ENCODE measurements at regions not wholly inside any gene's neighbourhood (a gene's known extent, or its start where the extent isn't known, plus 50 kb on each side); places are given as distances from the start of the nearest gene placed in this dataset.

GRCh38 chr3:40810813-40811212 lies 286.1 kb downstream of the ZNF621 start:
- no peaks in the 10 kb centered on the region for H3K27me3 ChIP-seq
- no peak overlapping the region for H3K4me3 ChIP-seq
- H3K4me1 ChIP-seq = no peaks in the 10 kb centered on the region
- H3K36me3 ChIP-seq = no peaks in the 10 kb centered on the region
- no peak for DNase-seq (ENCODE audit: extremely low spot score)
- peaks cover 0 to 32% (median 16%) of the 10 kb centered on the region in 4 donors for H3K9me3 ChIP-seq
- no peak overlapping the region for H3K27ac ChIP-seq (replicated peaks in 1 of 4)
- no peak for TF ChIP-seq EP300 (IDR thresholded peaks at IDR 0.05)
- TF ChIP-seq CTCF (IDR thresholded peaks at IDR 0.05) = no peak
- TF ChIP-seq POLR2AphosphoS5 (IDR thresholded peaks at IDR 0.05) = no peak
- TF ChIP-seq POLR2A (IDR thresholded peaks at IDR 0.05; ENCODE audit: low read depth) = no peak
- intact Hi-C loops (cut with DNase I) = no loop called here

- intact Hi-C loops (cut with DNase I) = no loop called here
- Histone ChIP-seq H3K27me3 (no peaks in the 10 kb centered on the region), H3K27ac (replicated peaks in 1 of 4) (no peak overlapping the region), H3K9me3 (peaks cover 0 to 6% (median 0%) of the 10 kb centered on the region in 4 donors), H3K4me1 (no peaks in the 10 kb centered on the region), H3K4me3 (no peak overlapping the region), H3K36me3 (no peaks in the 10 kb centered on the region)
- no peak for DNase-seq (ENCODE audit: extremely low spot score)
- TF ChIP-seq CTCF (IDR thresholded peaks at IDR 0.05) (no peak), POLR2A (IDR thresholded peaks at IDR 0.05; ENCODE audit: low read depth) (no peak), POLR2AphosphoS5 (IDR thresholded peaks at IDR 0.05) (no peak), EP300 (IDR thresholded peaks at IDR 0.05) (no peak)
Observed at GRCh38 chr3:40817017-40817416, 292.3 kb downstream of the ZNF621 start.

GRCh38 chr3:40821315-40821714 lies 296.6 kb downstream of the ZNF621 start:
- H3K4me1 ChIP-seq = peaks cover 0 to 7% (median 3%) of the 10 kb centered on the region in 4 donors
- TF ChIP-seq CTCF (IDR thresholded peaks at IDR 0.05) (no peak), POLR2A (IDR thresholded peaks at IDR 0.05; ENCODE audit: low read depth) (no peak), POLR2AphosphoS5 (IDR thresholded peaks at IDR 0.05) (no peak)
- H3K27me3 ChIP-seq = no peaks in the 10 kb centered on the region
- no peaks in the 10 kb centered on the region for H3K36me3 ChIP-seq
- H3K27ac ChIP-seq (replicated peaks in 1 of 4) = no peak overlapping the region
- H3K4me3 ChIP-seq = no peak overlapping the region
- intact Hi-C loops (cut with DNase I) = no loop called here
- H3K9me3 ChIP-seq = no peaks in the 10 kb centered on the region
- no peak for DNase-seq (ENCODE audit: extremely low spot score)
- 86% methylated on average over 1 of the region's 1 CpG for WGBS

GRCh38 chr3:40827226-40827625 lies 302.5 kb downstream of the ZNF621 start:
- Histone ChIP-seq H3K4me3 (no peak overlapping the region), H3K27ac (replicated peaks in 1 of 4) (no peak overlapping the region), H3K36me3 (no peaks in the 10 kb centered on the region), H3K4me1 (peaks cover 0 to 7% (median 3%) of the 10 kb centered on the region in 4 donors), H3K27me3 (no peaks in the 10 kb centered on the region), H3K9me3 (no peaks in the 10 kb centered on the region)
- TF ChIP-seq CTCF (IDR thresholded peaks at IDR 0.05) (no peak), POLR2A (IDR thresholded peaks at IDR 0.05; ENCODE audit: low read depth) (no peak), EP300 (IDR thresholded peaks at IDR 0.05) (no peak), POLR2AphosphoS5 (IDR thresholded peaks at IDR 0.05) (no peak)
- intact Hi-C loops (cut with DNase I) = no loop called here
- no peak for DNase-seq (ENCODE audit: extremely low spot score)
- 96% methylated on average over 3 of the region's 3 CpGs for WGBS

- peaks cover 0 to 7% (median 3%) of the 10 kb centered on the region in 4 donors for H3K4me1 ChIP-seq
- 74% methylated on average over 7 of the region's 8 CpGs for WGBS
- H3K36me3 ChIP-seq = no peaks in the 10 kb centered on the region
- intact Hi-C loops (cut with DNase I) = no loop called here
- H3K4me3 ChIP-seq = no peak overlapping the region
- no peaks in the 10 kb centered on the region for H3K27me3 ChIP-seq
- TF ChIP-seq POLR2AphosphoS5 (IDR thresholded peaks at IDR 0.05) (peak in 1 of 2 donors; percentile 32), CTCF (IDR thresholded peaks at IDR 0.05) (no peak), EP300 (IDR thresholded peaks at IDR 0.05) (no peak)
- DNase-seq (ENCODE audit: extremely low spot score) = no peak
- H3K9me3 ChIP-seq = no peaks in the 10 kb centered on the region
- no peak overlapping the region for H3K27ac ChIP-seq (replicated peaks in 1 of 4)
Observed at GRCh38 chr3:40827942-40828688, 303.4 kb downstream of the ZNF621 start.
